SK-N-SH treated with all-trans-retinoic acid at 6 μM for 48 hours (cell line): ENCODE measurements at regions not wholly inside any gene's neighbourhood (a gene's known extent, or its start where the extent isn't known, plus 50 kb on each side); places are given as distances from the start of the nearest gene placed in this dataset.
"Not testable (repeated sequence)": the region's sequence is repeated elsewhere in the genome, so short reads cannot be mapped to it uniquely, and the experiment has no call there.

ENCODE experiments used
- ARNTL ChIP-seq: fragments of 450-650 bp; formaldehyde crosslinking; IDR thresholded peaks from 2 replicates; pipeline ENCODE4 v1.5.0; 2020; ENCODE audit warnings: low read depth, mild to moderate bottlenecking, moderate library complexity, borderline replicate concordance
- BACH2 ChIP-seq: fragments of 250-450 bp; sonication (Bioruptor Pico); IDR thresholded peaks from 2 replicates; pipeline ENCODE4 v1.9.0; 2021; ENCODE audit warnings: mild to moderate bottlenecking, borderline replicate concordance
- TOX ChIP-seq: fragments of 250-450 bp; sonication (Bioruptor Pico); IDR thresholded peaks from 2 replicates; pipeline ENCODE4 v1.8.0; 2021; ENCODE audit warnings: mild to moderate bottlenecking, moderate library complexity, borderline replicate concordance
- ZFP3 ChIP-seq: fragments of 250-450 bp; sonication (Bioruptor Pico); IDR thresholded peaks from 2 replicates; pipeline ENCODE4 v1.5.0; 2020; ENCODE audit warnings: mild to moderate bottlenecking, moderate library complexity
- ZNF70 ChIP-seq: fragments of 450-650 bp; formaldehyde crosslinking; IDR thresholded peaks from 2 replicates; pipeline ENCODE4 v1.5.0; 2020; ENCODE audit warnings: mild to moderate bottlenecking, moderate library complexity
- ZNF8 ChIP-seq: fragments of 450-650 bp; formaldehyde crosslinking; IDR thresholded peaks from 2 replicates; pipeline ENCODE4 v1.5.0; 2020; ENCODE audit warnings: mild to moderate bottlenecking, moderate library complexity
- TF ChIP-seq, protein P1 (sequence below): fragments of 250-450 bp; sonication (Bioruptor Pico); IDR thresholded peaks from 2 replicates; pipeline ENCODE4 v1.8.0; 2020; ENCODE audit warnings: mild to moderate bottlenecking, moderate library complexity, borderline replicate concordance
- TF ChIP-seq, protein P2 (sequence below): fragments of 250-450 bp; sonication (Bioruptor Pico); IDR thresholded peaks from 2 replicates; pipeline ENCODE4 v1.5.1; 2020; ENCODE audit warnings: low read depth, mild to moderate bottlenecking, moderate library complexity
- TF ChIP-seq, protein P3 (sequence below): fragments of 250-450 bp; sonication (Bioruptor Pico); IDR thresholded peaks from 2 replicates; pipeline ENCODE4 v1.5.1; 2021; ENCODE audit warnings: mild to moderate bottlenecking, moderate library complexity

DNA sequence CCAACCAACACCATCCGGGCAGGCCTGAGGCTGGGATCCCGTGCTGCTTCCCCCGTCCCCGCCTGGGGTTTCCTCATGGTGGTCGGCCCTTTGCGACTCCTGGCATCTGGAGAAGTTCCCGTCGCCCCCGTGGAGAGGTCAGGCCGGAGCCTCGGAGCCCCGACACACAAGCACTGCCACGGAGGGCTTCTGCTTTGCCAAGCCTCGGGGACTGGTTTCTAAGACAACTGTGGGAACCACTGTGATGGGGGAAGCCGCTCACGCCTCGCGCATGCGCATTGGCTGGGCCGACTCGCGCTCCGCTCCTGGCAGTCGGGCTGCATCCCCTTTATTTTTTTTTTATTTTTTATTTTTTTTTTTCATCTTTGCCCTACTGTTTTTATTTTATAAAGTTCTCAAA is 928.8 kb upstream of the TPTE start:
- TF ChIP-seq, protein P1, sequence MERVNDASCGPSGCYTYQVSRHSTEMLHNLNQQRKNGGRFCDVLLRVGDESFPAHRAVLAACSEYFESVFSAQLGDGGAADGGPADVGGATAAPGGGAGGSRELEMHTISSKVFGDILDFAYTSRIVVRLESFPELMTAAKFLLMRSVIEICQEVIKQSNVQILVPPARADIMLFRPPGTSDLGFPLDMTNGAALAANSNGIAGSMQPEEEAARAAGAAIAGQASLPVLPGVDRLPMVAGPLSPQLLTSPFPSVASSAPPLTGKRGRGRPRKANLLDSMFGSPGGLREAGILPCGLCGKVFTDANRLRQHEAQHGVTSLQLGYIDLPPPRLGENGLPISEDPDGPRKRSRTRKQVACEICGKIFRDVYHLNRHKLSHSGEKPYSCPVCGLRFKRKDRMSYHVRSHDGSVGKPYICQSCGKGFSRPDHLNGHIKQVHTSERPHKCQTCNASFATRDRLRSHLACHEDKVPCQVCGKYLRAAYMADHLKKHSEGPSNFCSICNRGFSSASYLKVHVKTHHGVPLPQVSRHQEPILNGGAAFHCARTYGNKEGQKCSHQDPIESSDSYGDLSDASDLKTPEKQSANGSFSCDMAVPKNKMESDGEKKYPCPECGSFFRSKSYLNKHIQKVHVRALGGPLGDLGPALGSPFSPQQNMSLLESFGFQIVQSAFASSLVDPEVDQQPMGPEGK, result not testable (repeated sequence)
- not testable (repeated sequence) for TF ChIP-seq TOX (CRISPR knock-in tag); ZFP3; ZNF70; ARNTL (CRISPR knock-in tag); ZNF8 (CRISPR knock-in tag); BACH2
- TF ChIP-seq, protein P2, sequence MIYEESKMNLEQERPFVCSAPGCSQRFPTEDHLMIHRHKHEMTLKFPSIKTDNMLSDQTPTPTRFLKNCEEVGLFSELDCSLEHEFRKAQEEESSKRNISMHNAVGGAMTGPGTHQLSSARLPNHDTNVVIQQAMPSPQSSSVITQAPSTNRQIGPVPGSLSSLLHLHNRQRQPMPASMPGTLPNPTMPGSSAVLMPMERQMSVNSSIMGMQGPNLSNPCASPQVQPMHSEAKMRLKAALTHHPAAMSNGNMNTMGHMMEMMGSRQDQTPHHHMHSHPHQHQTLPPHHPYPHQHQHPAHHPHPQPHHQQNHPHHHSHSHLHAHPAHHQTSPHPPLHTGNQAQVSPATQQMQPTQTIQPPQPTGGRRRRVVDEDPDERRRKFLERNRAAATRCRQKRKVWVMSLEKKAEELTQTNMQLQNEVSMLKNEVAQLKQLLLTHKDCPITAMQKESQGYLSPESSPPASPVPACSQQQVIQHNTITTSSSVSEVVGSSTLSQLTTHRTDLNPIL (CRISPR knock-in tag), result not testable (repeated sequence)
- TF ChIP-seq, protein P3, sequence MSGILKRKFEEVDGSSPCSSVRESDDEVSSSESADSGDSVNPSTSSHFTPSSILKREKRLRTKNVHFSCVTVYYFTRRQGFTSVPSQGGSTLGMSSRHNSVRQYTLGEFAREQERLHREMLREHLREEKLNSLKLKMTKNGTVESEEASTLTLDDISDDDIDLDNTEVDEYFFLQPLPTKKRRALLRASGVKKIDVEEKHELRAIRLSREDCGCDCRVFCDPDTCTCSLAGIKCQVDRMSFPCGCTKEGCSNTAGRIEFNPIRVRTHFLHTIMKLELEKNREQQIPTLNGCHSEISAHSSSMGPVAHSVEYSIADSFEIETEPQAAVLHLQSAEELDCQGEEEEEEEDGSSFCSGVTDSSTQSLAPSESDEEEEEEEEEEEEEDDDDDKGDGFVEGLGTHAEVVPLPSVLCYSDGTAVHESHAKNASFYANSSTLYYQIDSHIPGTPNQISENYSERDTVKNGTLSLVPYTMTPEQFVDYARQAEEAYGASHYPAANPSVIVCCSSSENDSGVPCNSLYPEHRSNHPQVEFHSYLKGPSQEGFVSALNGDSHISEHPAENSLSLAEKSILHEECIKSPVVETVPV (CRISPR knock-in tag), result not testable (repeated sequence)
